Left cardiac atrium (tissue), 4 donors: ENCODE measurements at regions not wholly inside any gene's neighbourhood (a gene's known extent, or its start where the extent isn't known, plus 50 kb on each side); places are given as distances from the start of the nearest gene placed in this dataset.

ENCODE experiments used
- ATAC-seq, 2 donors: fragments of 200-7000 bp; cut with Tn5 transposase; one replicate each; pipeline ENCODE4 v1.9.1; 2020; ENCODE audit warnings: mild to moderate bottlenecking in 2 of 2, moderate library complexity in 2 of 2
- DNase-seq: peaks from one replicate; pipeline ENCODE4 v3.0.0-alpha.2; 2020
- intact Hi-C, 2 donors: fragments of 100-400 bp; cut with DNase I; formaldehyde crosslinking; loops; one replicate each; pipeline versions ENCODE4 v1.14.1 to v1.15.1; 2022 to 2023
- donor health status: DM: no; HTN: yes; CAD: no.
- donor health status: DM: no; HTN: yes; CAD: no; lungs with severe emphysema.
- donor health status: DM: yes; HTN: yes; CAD: no.
- donor health status: Dilated cardiomyopathy.

DNA sequence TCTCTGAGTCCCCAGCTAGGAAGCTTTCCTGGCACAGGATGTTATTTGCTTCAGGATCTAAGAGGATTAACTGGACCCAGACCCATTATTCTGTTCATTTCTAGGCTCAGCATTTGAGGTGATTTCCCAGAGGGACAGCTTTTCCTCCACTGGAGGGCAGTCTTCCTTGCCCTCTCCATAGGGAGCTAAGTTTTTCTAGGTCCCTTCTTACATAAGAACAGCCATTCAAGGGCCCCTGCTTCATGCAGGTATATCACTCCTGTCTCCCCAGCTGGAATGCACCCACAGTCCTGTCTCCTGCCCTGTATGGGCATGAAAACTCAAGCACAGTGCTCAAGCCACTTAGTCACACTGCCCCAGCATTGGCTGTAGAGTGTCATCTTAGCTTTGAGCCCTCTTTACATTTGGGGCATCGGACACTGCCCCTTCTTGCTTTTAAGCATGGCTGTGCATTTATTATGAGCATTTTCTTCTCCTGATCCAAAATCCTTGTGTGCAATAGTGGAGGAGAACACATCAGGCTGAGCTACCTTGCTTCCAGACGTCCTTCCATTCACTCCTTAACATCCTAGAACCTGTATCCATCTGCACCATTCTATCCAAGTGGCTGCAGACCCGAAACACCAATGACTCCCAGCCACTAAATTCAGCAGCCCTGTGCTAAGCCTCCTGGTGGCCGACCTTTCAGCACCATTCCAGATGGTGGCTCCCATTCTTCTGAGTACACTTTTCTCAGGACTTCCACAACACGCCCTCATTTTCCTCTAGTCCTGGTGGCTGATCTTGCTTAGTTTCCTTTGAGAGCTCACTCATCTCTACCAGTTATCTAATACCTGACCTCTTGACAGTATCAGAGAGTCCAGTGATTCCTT, 80.0 kb downstream of the COPS8 start:
- peak in 1 of 2 donors; percentile 35 for ATAC-seq
- DNase-seq, result no peak
- intact Hi-C loops, result loop anchor here (5.0 kb wide), 3 partner anchors 157 to 247 kb away; partner anchors contain the start of gene COL6A3 (in 1 of the 2)

DNA sequence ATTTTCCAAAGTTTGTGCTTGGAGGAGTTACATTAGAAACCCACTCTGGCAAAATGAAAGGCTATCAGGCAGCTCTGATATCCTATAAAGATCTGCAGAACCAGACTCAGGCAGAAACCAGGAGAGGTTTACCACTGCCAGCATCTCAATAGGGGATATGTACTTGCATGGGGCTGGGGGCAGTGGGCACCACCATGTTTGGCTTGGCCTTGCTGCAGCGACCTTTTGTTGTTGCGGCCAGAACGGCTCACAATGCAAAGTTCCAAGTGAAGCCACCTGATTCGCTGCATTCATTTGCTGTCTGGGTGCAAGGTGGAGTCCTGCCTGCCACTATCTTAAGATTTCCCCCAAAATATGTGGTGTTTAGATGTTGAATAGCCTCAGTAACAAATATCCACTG, 81.3 kb downstream of the COPS8 start:
- no peak for ATAC-seq
- intact Hi-C loops, result loop anchor here (5.0 kb wide), 3 partner anchors 155 to 245 kb away; partner anchors contain the start of gene COL6A3 (in 1 of the 2)
- no peak for DNase-seq

DNA sequence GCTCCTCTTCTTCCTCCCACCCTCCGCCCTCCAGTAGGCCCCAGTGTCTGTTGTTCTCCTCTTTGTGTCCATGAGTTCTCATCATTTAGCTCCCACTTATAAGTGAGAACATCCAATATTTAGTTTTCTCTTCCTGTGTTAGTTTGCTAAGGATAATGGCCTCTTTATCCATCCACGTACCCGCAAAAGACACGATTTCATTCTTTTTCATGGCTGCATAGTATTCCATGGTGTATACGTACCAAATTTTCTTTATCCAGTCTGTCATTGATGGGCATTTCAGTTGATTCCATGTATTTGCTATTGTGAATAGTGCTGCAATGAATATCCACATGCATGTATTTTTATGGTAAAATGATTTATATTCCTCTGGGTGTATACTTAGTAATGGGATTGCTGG, 82.2 kb downstream of the COPS8 start:
- intact Hi-C loops, result loop anchor here (5.0 kb wide), 3 partner anchors 154 to 244 kb away; partner anchors contain the start of gene COL6A3 (in 1 of the 2)
- ATAC-seq (no peak), DNase-seq (no peak)

DNA sequence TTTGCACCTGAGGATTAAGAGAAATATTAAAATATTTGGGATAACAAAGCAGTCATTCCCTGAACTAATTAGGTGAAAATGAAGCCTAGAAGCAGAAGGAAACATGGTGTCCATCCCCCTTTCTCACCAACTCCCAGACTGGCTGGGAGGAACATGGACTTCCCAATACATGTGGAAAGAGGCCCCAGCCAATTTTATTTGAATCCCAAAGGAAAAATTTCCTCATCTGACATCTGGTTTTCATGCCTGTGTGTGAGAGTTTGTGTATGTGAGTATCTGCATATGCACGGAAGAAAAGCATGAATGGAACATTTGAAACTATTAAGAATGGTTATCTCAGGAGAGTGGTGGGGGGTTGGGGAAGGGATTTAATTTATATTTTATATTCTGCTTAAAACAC, 84.3 kb downstream of the COPS8 start:
- ATAC-seq, result peak; percentile 16 to 39
- intact Hi-C loops, result no loop called here
- no peak for DNase-seq

DNA sequence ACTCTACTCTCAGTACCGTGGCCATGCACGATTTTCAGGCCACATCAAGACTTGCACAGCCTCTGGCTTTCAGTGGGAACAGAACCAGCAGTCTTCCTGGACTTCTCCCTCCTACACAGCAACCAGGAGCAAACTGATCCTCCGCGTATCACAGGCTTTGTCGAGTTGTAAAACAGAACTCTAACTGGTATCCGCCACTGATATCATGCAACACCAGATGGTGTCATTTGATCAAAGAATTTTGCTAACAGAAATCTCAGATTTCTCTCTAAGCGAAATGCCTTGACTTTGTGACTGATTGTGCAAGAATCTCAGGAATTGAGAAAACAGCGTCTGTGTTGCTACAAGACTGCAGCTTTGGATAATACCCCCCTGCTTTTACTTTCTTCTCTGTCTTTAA, 85.7 kb downstream of the COPS8 start:
- peak; percentile 79 to 93 for ATAC-seq
- DNase-seq, result no peak
- intact Hi-C loops, result no loop called here

DNA sequence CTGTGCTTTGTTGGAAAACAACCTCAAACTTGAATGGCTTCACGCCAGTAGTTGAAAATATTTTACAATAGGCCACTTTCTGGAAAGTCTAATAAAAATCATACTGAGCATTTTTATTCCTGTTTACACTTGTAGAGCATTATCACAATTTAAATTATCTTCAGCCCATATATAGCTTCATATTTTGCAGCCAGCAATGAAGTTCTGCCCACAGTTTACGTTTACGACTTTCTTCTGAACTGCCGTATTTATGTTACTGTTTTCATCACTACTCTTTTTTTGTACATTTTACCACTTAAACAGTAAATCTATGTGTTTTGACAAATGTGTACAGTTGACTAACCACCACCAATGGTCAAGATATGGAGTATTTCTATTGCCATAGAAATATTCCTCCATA, 86.2 kb downstream of the COPS8 start:
- ATAC-seq (no peak), DNase-seq (no peak)
- intact Hi-C loops, result no loop called here

DNA sequence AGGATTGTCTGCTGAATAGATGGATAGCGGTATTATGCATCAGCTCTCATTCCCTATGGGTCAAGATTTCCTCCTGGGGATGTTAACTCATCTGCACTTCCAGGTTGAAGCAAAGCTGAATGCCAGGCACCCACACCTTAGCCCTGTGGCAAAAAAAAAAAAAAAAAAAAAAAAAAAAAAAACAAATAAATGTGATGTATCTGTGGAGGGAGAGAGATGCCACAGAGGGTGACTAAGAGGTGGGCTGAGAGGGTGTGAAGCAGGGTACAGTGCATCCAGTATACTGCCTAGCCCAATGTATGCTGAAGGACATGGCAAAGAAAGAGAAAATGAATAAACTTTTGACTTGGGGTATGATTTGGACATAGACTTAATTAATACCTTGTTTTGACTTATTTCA, 91.4 kb downstream of the COPS8 start:
- intact Hi-C loops, result no loop called here
- ATAC-seq (no peak), DNase-seq (no peak)

DNA sequence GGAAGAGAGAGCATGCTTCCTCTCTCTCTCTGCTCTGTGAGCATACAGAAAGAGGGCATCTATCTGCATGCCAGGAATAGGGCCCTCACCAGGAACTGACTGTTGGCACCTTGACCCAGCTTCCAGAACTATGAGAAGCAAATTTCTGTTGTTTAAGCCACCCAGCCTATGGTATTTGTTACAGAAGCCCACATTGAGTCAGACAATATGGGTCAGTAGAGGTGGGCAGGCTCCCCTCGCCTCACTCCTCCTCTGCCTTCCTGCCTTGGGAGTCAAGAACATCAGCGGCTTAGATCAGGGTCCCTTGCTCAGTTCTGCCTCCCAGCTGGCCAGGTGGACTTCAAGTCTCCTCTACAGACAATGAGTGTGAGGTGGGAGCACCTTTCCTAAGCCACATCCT, 92.3 kb downstream of the COPS8 start:
- ATAC-seq, result no peak
- DNase-seq, result no peak
- intact Hi-C loops, result no loop called here

DNA sequence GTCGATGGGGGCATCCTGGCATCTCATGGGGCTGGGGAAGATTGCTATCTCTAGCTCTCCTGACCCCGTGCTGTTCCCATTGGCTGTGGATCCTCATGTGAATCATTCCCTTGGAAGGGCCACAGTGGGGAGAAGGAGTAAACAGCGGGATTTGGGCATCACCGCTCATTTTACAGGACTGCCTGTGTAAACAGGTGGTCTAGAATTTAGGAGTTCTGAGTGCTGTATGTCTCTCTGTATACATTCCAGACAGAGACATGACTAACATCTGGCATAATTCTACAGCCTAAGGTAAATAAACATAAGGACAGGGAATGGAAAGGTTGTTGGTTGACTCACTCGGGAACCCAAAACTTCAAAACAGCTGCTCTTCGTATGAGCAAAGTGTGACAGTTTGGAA, 92.7 kb downstream of the COPS8 start:
- intact Hi-C loops, result no loop called here
- no peak for ATAC-seq

DNA sequence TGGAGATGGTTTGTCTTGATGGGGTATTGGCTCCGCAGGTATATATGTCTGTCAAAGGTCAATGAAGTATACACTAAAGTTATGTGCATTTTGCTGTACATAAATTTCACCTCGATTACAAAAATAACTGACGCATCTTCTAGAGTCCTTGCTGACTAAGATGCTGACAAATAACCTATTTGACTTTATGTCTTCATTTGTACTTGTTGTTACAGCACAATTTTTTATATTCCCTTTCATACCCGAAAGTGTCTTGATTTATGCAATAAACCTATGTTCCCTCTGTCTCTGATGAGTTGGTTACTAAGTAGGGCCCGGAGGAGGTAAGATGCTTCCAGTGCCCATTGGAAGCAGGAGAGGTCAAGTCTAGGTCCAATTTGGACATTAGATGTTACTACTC, 93.5 kb downstream of the COPS8 start:
- intact Hi-C loops, result no loop called here
- ATAC-seq (no peak), DNase-seq (no peak)

More for the DNA sequence above, 92.7 kb downstream of the COPS8 start:
- DNase-seq, result no peak

DNA sequence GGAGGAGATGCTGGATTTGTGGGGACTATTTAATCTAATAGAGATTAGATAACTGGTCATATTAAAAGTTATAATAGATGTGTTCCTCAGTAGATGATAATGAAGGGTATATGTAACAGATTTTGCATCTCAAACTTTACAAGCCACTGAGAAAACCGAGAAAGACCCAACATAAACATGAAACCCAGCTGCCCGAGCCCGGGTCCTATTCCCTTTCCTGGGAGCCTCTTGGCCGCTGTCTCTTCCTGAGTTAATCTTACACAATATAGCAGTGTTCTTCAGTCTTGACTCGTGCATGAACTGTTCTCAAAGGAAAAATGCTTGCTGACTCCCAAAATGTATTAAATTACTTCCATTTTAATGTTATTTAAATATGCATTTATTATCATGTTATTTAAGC, 94.5 kb downstream of the COPS8 start:
- ATAC-seq (peak; percentile 48 to 52), DNase-seq (no peak)
- intact Hi-C loops, result no loop called here

DNA sequence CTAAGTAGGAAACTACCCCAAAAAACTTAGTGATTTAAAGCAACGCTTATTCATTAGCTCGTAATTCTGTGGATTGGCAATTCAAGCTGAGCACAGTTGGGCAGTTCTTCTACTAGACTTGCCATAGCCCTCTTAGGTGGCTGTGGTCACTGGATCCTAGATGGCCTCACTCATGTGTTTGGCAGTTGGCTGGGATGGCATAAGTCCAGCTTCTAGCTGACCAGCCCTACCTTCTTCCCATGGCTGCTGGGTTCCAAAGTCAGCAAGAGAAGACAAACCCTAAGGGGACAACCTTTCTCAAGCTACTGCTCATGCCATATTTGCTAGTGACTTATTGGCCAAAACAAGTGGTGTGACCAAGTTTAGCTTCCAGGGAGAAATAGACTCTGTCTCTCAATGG, 95.3 kb downstream of the COPS8 start:
- intact Hi-C loops, result no loop called here

DNA sequence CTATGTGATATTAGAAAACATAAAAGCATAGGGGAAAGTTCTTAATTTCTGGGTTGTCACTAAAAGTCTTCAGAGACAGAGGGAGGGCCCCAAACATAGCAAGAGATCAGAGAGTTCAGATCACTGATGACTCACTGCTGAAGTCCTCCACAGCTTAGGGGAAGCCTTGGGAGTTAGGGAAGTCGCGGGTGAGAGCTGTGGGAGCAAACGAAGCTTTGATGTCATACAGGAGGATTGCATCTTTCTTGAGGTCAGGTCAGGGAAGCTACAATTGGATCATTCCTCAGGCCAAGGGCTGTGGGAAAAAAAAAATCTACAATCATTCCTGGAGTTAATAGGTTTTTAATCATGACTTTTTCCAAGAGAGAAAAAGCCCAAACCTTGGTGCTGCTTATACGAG, 96.2 kb downstream of the COPS8 start:
- intact Hi-C loops, result no loop called here
- DNase-seq (no peak), ATAC-seq (peak; percentile 34 to 85)

More for the DNA sequence above, 95.3 kb downstream of the COPS8 start:
- DNase-seq, result no peak
- peak; percentile 64 to 83 for ATAC-seq

DNA sequence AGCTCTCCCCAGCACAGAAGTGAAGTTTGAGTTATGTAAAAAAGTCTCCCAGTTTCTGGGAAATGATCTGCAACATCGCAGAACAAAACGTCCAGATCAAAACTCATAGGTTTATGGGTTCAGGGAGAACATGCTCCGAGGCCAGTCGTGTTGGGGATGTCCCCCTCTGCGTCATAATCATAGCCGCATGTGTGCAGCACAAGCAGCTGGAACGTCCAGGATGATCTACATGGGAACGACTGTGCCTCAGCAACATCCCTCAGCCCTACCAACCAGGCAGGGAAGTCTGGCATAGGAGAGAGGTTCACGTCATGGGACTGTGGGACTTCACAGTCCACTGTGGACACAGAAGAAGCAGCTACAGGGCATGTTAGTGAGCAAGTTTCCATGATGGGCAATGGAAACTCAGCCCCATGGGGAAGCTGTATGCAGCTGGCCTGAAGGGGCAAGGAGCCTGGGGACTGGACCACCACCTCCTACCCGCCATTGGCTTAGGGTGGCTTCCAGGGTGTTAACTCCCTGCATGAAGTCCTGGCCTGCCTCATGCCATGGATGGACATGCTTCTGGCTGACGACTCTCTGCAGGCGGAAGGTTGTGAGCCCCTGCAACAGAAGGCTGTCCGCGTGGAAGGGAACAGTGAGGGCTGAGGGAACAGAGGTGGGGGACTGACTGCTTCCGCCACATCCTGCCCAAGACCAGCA, 96.9 kb downstream of the COPS8 start:
- DNase-seq, result no peak
- ATAC-seq, result peak in 1 of 2 donors; percentile 7
- intact Hi-C loops, result no loop called here

DNA sequence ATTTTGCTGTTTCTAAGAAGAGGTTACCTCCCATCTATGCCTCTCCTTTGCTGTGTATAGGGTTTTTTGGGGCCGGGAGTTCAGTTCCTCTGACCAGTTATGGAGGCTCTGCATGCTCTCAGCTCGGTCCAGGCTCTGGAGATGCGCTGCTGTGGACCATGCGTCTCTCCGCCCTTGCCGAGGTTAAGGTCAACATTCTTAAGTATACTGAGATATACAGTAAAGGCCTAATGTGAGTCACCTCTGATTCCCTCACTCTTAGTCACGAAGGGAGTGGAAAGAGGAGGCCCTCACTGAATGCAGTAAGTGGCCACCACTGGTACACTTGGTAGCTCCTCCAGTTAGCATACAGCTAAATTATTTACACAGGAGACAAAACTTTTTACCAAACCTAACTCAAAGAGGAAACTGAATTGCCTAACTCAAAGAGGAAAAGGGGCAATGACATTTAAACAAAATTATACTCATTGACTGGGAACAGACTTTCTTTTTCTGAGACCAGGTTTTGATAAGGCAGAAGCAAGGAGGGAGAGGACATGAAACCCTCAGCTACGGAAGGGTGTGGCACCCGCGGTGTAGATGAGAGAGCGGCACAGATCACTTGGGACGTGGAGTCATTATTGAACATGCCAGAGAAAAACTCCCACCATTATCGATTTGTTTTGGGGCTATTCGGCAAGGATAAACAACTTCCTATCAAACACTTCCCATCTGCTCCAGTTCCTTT, 98.7 kb downstream of the COPS8 start:
- intact Hi-C loops, result no loop called here
- no peak for ATAC-seq

DNA sequence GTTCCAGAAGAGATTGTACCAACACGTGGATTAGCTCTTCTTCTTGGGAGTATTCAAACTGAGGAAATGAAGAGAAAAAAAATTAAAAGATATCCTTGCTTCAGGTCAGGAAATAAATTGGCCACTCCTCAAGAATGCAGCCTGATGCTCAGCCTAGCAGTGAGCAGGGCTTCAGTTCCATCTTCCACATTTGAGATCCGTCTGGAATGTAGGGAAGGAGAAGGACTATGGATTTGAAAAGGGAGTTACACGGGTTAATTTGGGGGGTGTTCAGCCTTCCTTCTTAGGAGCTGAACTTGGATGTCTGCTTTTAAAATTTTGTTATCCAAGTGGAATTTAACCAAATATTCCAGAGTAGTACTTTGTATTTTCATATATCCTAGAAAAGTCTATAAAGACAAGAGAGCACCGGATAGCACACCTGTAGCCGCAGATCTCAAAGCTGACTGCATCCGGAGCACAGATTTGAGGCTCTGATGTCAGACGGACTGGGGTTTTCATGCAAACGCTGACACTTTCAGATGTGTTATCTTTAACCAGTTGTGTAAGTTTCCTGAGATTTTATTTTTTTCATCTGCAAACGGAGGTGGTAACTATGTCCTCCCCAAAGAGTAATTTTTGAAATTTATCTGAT, 99.3 kb downstream of the COPS8 start:
- no peak for ATAC-seq
- DNase-seq, result no peak
- intact Hi-C loops, result no loop called here

More for the DNA sequence above, 98.7 kb downstream of the COPS8 start:
- DNase-seq, result no peak

DNA sequence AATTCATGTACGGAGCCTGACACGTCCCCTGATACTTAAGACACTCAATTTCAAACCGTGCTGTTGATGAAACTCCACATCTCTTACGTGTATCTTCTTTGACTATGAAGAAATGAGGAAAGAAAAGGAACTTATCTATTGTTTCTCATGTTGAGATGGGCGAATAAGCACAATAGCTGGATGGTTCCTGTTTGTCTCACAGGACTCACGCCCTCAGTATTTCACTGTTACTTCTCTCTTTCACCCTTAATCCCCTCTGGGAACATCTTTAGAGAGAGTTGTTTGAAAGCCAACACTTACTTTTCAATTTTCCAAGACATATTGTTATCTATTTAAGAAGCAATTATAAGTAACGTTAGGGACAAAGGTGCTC, 99.8 kb downstream of the COPS8 start:
- intact Hi-C loops, result no loop called here
- no peak for ATAC-seq
- no peak for DNase-seq

DNA sequence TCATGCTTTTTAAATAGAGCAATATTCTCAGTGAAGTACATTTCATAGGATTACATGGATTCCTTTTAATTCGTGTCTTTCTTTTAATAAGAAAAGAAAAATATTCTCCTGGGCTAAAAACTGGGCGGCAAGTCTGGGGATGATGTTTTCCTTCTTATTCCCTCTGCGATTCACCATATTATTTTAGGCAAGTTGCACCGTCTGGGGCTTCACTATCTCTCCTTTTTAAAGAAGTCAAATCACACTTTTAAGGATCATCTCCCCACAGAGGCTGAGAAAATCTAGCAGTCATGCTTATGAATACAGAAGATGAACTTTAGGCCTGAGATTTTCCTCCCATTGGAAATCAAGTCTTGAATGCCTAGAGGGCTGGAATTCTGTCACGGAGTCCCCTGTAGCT, 104.1 kb downstream of the COPS8 start:
- ATAC-seq (peak in 1 of 2 donors; percentile 62), DNase-seq (no peak)
- intact Hi-C loops, result no loop called here

DNA sequence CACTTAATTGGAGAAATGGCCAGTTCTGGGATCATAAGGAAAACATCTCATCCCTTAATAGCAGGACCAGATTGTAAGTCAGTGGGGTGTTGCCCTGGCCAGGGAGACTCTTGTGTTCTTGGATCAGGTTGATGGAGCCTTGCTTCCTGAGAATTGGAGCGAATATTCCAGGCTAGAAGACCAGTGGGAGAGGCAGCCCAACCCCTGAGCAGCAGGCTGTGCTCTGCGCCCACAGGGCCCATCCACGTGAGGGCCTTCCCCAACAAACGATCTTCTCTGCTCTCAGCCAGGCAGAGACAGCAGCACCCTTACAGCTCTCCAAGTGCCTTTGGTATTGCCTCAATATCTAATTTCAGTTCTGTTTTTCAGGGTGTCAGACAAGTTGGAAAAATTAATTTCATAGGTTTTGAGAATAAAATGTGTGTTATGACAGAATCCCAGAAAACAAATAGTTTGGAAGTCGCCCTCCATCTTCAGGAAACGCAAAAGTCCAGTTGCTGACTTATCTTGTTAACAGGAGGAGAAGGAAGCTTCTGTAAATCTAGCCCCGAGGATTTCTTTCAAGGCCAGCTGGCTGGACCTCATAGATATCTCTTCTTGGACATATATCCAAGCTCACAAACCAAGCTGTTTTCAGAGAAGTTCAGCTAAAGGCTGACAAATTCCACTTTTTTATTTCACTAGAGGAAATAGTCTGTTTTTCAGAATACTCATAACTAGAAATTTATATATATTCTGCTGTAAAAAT, 105.5 kb downstream of the COPS8 start:
- intact Hi-C loops, result no loop called here
- no peak for DNase-seq

More for the DNA sequence above, 105.5 kb downstream of the COPS8 start:
- peak; percentile 48 to 68 for ATAC-seq
